Islet precursor cell (in vitro differentiated cells): ENCODE measurements at regions not wholly inside any gene's neighbourhood (a gene's known extent, or its start where the extent isn't known, plus 50 kb on each side); places are given as distances from the start of the nearest gene placed in this dataset.
"Not testable (repeated sequence)": the region's sequence is repeated elsewhere in the genome, so short reads cannot be mapped to it uniquely, and the experiment has no call there.

Experiments
- DNase-seq: peaks from one replicate; pipeline ENCODE4 v3.0.0-alpha.2; 2018

- DNase-seq, result no peak
These were observed 246.2 kb downstream of the SOCS6 start for GRCh38 chr18:70535041-70535440.

- DNase-seq, result not testable (repeated sequence)
These were observed 236.5 kb downstream of the SOCS6 start for GRCh38 chr18:70525322-70525721.

- no peak for DNase-seq
These were observed 234.9 kb downstream of the SOCS6 start for GRCh38 chr18:70523792-70524182.

GRCh38 chr18:70523035-70523791, 234.4 kb downstream of the SOCS6 start:
- no peak for DNase-seq

- DNase-seq, result no peak
These were observed 233.4 kb downstream of the SOCS6 start for GRCh38 chr18:70522183-70522680.

GRCh38 chr18:70520867-70521266, 232.0 kb downstream of the SOCS6 start:
- DNase-seq, result no peak

GRCh38 chr18:70513502-70514171, 224.8 kb downstream of the SOCS6 start:
- DNase-seq, result no peak

GRCh38 chr18:70507970-70508369, 219.1 kb downstream of the SOCS6 start:
- no peak for DNase-seq

GRCh38 chr18:70506511-70506910, 217.7 kb downstream of the SOCS6 start:
- no peak for DNase-seq

GRCh38 chr18:70503060-70503459, 214.2 kb downstream of the SOCS6 start:
- no peak for DNase-seq

GRCh38 chr18:70501358-70501757, 212.5 kb downstream of the SOCS6 start:
- no peak for DNase-seq

GRCh38 chr18:70500748-70501147, 211.9 kb downstream of the SOCS6 start:
- DNase-seq, result no peak

GRCh38 chr18:70499218-70499691, 210.4 kb downstream of the SOCS6 start:
- no peak for DNase-seq

GRCh38 chr18:70496353-70497294, 207.8 kb downstream of the SOCS6 start:
- DNase-seq, result no peak

- no peak for DNase-seq
These were observed 205.7 kb downstream of the SOCS6 start for GRCh38 chr18:70494524-70494923.

- DNase-seq, result no peak
These were observed 204.6 kb downstream of the SOCS6 start for GRCh38 chr18:70493461-70493860.

GRCh38 chr18:70491734-70492348, 203.0 kb downstream of the SOCS6 start:
- DNase-seq, result peak; percentile 84

GRCh38 chr18:70489986-70490933, 201.4 kb downstream of the SOCS6 start:
- no peak for DNase-seq

GRCh38 chr18:70489571-70489970, 200.7 kb downstream of the SOCS6 start:
- DNase-seq, result no peak

GRCh38 chr18:70469916-70470315, 181.1 kb downstream of the SOCS6 start:
- DNase-seq, result peak; percentile 60

- no peak for DNase-seq
These were observed 180.2 kb downstream of the SOCS6 start for GRCh38 chr18:70468861-70469547.
